Lung (tissue), 11 donors: ENCODE measurements at regions not wholly inside any gene's neighbourhood (a gene's known extent, or its start where the extent isn't known, plus 50 kb on each side); places are given as distances from the start of the nearest gene placed in this dataset.

Experiments used
- ATAC-seq: fragments of 200-7000 bp; cut with Tn5 transposase; one replicate; pipeline ENCODE4 v1.9.1; 2020; ENCODE audit warnings: moderate number of reproducible peaks; ENCODE audit not compliant: insufficient read depth, low FRiP score
- DNase-seq, 3 donors: peaks; one replicate each; pipeline ENCODE4 v3.0.0-alpha.2; 2013 to 2017
- H3K27ac ChIP-seq, 2 donors: one replicate each; pipeline ENCODE4 v1.5.1; 2013; ENCODE audit warnings: mild to moderate bottlenecking in 2 of 2, moderate library complexity in 2 of 2, control low read depth in 1 of 2, inconsistent platforms in 1 of 2, low read depth in 1 of 2, low read length in 1 of 2
- H3K27me3 ChIP-seq, 3 donors: one replicate each; pipeline ENCODE4 v1.5.1; 2013; ENCODE audit warnings: low read length in 2 of 3; ENCODE audit not compliant: control insufficient read depth in 3 of 3, insufficient read depth in 3 of 3
- H3K36me3 ChIP-seq, 4 donors: one replicate each; pipeline ENCODE4 v1.5.1; 2013; ENCODE audit warnings: low read length in 4 of 4, mild to moderate bottlenecking in 1 of 4, moderate library complexity in 1 of 4; ENCODE audit not compliant: control insufficient read depth in 4 of 4, insufficient read depth in 4 of 4
- H3K4me1 ChIP-seq, 5 donors: one replicate each; pipeline ENCODE4 v1.5.1; 2013; ENCODE audit warnings: low read length in 5 of 5, mild to moderate bottlenecking in 2 of 5, moderate library complexity in 1 of 5; ENCODE audit not compliant: control insufficient read depth in 5 of 5, insufficient read depth in 5 of 5
- H3K4me3 ChIP-seq: one replicate; pipeline ENCODE4 v1.5.1; 2013; ENCODE audit warnings: mild to moderate bottlenecking, control low read depth, moderate library complexity
- H3K9ac ChIP-seq, 2 donors: one replicate each; pipeline ENCODE4 v1.5.1; 2013; ENCODE audit warnings: low read length in 2 of 2, control low read depth in 1 of 2; ENCODE audit not compliant: insufficient read depth in 1 of 2
- H3K9me3 ChIP-seq, 4 donors: one replicate each; pipeline ENCODE4 v1.5.1; 2013; ENCODE audit warnings: low read length in 3 of 4, mild to moderate bottlenecking in 1 of 4, moderate library complexity in 1 of 4; ENCODE audit not compliant: control insufficient read depth in 4 of 4, insufficient read depth in 3 of 4
- CTCF ChIP-seq: IDR thresholded peaks from 2 replicates; pipeline ENCODE4 v1.5.1; 2012; ENCODE audit warnings: mild to moderate bottlenecking; ENCODE audit errors: control extremely low read depth, extremely low read depth
- WGBS, 2 donors: extraction: QIAGEN DNeasy Blood & Tissue Kit; methylation state at CpG; one replicate each; pipeline ENCODE4 v1.1.7; 2013; 5-methylcytosine and 5-hydroxymethylcytosine counted together
- donor health status: control.
- donor health status: control.
- donor health status: Bipolar disorder and iron deficiency.
- donor health status: healthy.
- donor health status: DM: yes; HTN: yes; CAD: no.

DNA sequence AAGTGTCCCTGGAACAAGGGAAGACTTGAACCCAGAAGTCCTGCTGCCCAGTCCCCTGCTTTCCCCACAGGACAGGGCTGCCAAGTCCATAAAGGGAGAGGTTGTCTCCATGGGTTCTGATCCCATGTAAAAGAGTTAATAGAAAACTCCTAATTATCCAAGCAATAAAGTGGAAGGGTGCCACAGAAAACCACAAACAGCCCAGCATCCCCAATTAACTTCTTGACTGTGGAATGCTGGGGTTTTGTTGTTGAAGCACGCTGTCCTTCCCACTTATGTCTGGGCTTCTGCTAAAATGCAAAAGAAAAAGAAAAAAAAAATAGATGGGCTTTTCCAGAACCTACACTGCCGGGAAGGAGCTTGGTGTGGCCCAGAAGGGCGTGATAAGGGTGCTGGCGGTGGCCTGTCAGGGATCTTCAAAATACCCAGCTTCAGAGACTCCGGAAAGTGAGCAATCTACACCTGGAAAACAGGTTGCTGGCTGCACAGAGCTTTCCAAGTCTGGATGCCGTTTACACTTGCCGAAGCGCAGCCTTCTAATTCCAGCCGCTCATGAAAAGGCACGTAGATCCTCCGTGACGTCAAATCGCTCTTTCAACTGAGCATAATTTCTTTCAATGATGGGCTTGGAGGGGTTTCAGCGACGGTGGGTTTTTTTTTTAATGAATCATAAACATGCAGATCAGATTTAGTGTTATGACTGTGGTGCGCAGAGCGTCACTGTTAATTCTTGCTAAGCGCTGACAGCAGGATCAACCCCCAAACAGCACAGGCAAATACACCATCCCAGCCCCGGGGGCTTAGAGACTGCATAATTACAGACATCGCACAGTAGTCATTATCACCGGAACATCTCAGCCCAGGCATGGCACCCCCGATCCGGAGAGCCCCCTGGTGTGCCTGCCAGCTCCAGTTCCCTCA is 197.6 kb downstream of the BCOR start:
- DNase-seq (no peak), ATAC-seq (no peak)
- no peaks in the 10 kb centered on the region for H3K36me3 ChIP-seq
- H3K4me3 ChIP-seq = no peak overlapping the region
- TF ChIP-seq CTCF = no peak
- no peak overlapping the region for H3K9ac ChIP-seq
- no peak overlapping the region for H3K27ac ChIP-seq
- H3K27me3 ChIP-seq = peaks cover 0 to 9% (median 0%) of the 10 kb centered on the region in 3 donors
- peaks cover 0 to 32% (median 9%) of the 10 kb centered on the region in 5 donors for H3K4me1 ChIP-seq
- 70 to 79% methylated on average over 23 of the region's 23 CpGs for WGBS, 2 donors
- peaks cover 0 to 4% (median 0%) of the 10 kb centered on the region in 4 donors for H3K9me3 ChIP-seq

- Histone ChIP-seq H3K4me1 (peaks cover 0 to 33% (median 7%) of the 10 kb centered on the region in 5 donors), H3K27ac (no peak overlapping the region), H3K4me3 (no peak overlapping the region), H3K36me3 (no peaks in the 10 kb centered on the region), H3K9me3 (peaks cover 0 to 2% (median 0%) of the 10 kb centered on the region in 4 donors), H3K9ac (no peak overlapping the region), H3K27me3 (peaks cover 0 to 9% (median under 1%) of the 10 kb centered on the region in 3 donors)
- ATAC-seq (no peak), DNase-seq (peak in 1 of 3 donors; percentile 56)
- TF ChIP-seq CTCF = no peak
- 56 to 70% methylated on average over 8 to 11 of the region's 11 CpGs for WGBS, 2 donors
Measured at GRCh38 chrX:39900777-39901170, 197.0 kb downstream of the BCOR start.

- no peak for DNase-seq
- no peak for TF ChIP-seq CTCF
- H3K36me3 ChIP-seq = no peaks in the 10 kb centered on the region
- ATAC-seq = no peak
- H3K27me3 ChIP-seq = peaks cover 0 to 11% (median 9%) of the 10 kb centered on the region in 3 donors
- peaks cover 0 to 25% (median 5%) of the 10 kb centered on the region in 5 donors for H3K4me1 ChIP-seq
- no peaks in the 10 kb centered on the region for H3K9me3 ChIP-seq
- H3K9ac ChIP-seq = no peak overlapping the region
- no peak overlapping the region for H3K4me3 ChIP-seq
- 63 to 82% methylated on average over 3 of the region's 3 CpGs for WGBS, 2 donors
- H3K27ac ChIP-seq = no peak overlapping the region
Measured at GRCh38 chrX:39903343-39903742, 194.4 kb downstream of the BCOR start.
